Chondrocyte (in vitro differentiated cells): ENCODE measurements at regions not wholly inside any gene's neighbourhood (a gene's known extent, or its start where the extent isn't known, plus 50 kb on each side); places are given as distances from the start of the nearest gene placed in this dataset.
A peak's percentile ranks its signal among the peaks of the same experiment; 100 is the strongest.

Source experiments
- DNase-seq: peaks from one replicate; pipeline ENCODE4 v3.0.0; 2021; ENCODE audit warnings: mixed read lengths, low spot score
- H3K27ac Mint-ChIP-seq: one replicate; pipeline ENCODE4 v1.8.0; 2021; ENCODE audit warnings: mild to moderate bottlenecking, moderate library complexity, mixed read lengths; ENCODE audit not compliant: unreplicated experiment
- H3K27me3 Mint-ChIP-seq: 2 replicates; pipeline ENCODE4 v1.8.0; 2021; ENCODE audit warnings: low read depth, mixed read lengths
- H3K36me3 Mint-ChIP-seq: 2 replicates; pipeline ENCODE4 v1.8.0; 2021; ENCODE audit warnings: low read depth, mixed read lengths
- H3K4me1 Mint-ChIP-seq: 2 replicates; pipeline ENCODE4 v1.8.0; 2021; ENCODE audit warnings: low read depth, mild to moderate bottlenecking, mixed read lengths
- H3K4me3 Mint-ChIP-seq: one replicate; pipeline ENCODE4 v1.8.0; 2021; ENCODE audit warnings: mild to moderate bottlenecking, moderate library complexity, mixed read lengths; ENCODE audit not compliant: unreplicated experiment
- H3K9me3 Mint-ChIP-seq: 2 replicates; pipeline ENCODE4 v1.8.0; 2021; ENCODE audit warnings: low read depth, mixed read lengths
- TF ChIP-seq, protein P1 (sequence below): fragments of 200-600 bp; sonication (generic); IDR thresholded peaks from 2 replicates; pipeline ENCODE4 v1.5.0; 2021; ENCODE audit warnings: antibody characterized with exemption, mild to moderate bottlenecking, moderate library complexity

DNA sequence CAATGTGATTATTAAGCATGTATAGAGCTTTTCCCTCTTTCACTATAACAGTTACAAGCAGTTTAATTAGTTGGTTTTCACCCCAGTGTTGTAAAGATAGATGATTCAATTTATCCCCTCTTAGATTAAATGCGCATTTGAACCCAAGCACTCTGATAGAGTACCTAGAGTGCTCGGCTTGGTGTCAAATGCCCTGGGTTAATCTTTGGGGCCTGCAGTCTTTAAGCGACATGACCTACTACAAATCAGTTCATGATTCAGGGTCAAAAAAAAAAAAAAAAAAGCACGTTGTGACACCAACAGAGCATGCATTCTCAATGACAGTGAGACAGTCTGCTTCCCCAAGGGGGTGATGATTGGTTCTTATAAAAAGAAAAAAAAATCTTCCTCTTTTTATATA, 375.3 kb downstream of the BRINP1 start:
- TF ChIP-seq, protein P1, sequence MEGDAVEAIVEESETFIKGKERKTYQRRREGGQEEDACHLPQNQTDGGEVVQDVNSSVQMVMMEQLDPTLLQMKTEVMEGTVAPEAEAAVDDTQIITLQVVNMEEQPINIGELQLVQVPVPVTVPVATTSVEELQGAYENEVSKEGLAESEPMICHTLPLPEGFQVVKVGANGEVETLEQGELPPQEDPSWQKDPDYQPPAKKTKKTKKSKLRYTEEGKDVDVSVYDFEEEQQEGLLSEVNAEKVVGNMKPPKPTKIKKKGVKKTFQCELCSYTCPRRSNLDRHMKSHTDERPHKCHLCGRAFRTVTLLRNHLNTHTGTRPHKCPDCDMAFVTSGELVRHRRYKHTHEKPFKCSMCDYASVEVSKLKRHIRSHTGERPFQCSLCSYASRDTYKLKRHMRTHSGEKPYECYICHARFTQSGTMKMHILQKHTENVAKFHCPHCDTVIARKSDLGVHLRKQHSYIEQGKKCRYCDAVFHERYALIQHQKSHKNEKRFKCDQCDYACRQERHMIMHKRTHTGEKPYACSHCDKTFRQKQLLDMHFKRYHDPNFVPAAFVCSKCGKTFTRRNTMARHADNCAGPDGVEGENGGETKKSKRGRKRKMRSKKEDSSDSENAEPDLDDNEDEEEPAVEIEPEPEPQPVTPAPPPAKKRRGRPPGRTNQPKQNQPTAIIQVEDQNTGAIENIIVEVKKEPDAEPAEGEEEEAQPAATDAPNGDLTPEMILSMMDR = no peak
- no peaks in the 10 kb centered on the region for H3K9me3 Mint-ChIP-seq
- no peak overlapping the region for H3K27ac Mint-ChIP-seq
- no peaks in the 10 kb centered on the region for H3K4me1 Mint-ChIP-seq
- no peak for DNase-seq
- H3K4me3 Mint-ChIP-seq = no peak overlapping the region
- no peaks in the 10 kb centered on the region for H3K36me3 Mint-ChIP-seq
- peaks cover 16% of the 10 kb centered on the region for H3K27me3 Mint-ChIP-seq

DNA sequence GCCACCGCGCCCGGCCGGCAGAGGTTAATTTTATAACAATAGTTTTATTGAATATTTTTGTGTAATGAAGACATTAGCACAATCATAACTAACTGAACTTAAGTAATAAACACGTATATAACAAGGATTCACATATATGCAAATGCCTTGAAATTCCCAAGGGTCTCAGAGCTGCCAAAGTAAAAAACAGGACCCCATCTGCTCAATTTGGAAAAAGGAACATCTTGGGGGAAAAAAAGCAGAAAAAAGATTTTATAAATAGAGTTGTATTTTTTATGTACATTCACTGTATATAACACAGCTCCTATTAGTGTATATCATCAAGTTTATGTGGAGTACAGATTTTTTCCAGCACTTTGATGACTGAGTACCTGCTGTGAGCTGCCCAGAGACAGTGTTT, 366.7 kb downstream of the BRINP1 start:
- no peak overlapping the region for H3K4me3 Mint-ChIP-seq
- no peak for DNase-seq
- TF ChIP-seq, protein P1 = no peak
- peaks cover 30% of the 10 kb centered on the region for H3K4me1 Mint-ChIP-seq
- no peaks in the 10 kb centered on the region for H3K27me3 Mint-ChIP-seq
- no peaks in the 10 kb centered on the region for H3K36me3 Mint-ChIP-seq
- no peaks in the 10 kb centered on the region for H3K9me3 Mint-ChIP-seq
- no peak overlapping the region for H3K27ac Mint-ChIP-seq

DNA sequence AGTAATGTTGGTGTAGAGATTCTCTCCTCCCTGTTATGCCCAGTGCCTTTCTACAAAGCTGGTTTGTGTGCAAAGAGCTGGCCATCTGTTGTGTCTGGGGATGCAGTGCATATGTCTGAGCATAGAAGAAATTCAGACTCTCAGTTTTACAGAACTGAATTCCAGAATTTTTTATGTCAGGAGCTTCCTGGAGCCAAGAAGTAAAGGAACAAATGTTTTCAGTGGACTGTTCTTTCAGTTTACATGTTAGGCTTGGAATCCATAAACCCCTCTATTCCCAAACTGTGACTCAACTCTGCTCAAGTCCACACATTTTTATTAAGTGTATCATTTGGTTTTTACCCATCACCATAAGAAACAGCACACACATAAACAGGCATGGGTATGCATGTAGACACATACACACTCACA, 366.0 kb downstream of the BRINP1 start:
- TF ChIP-seq, protein P1 = no peak
- peak overlapping the region; percentile 67 for H3K27ac Mint-ChIP-seq
- H3K4me1 Mint-ChIP-seq = peaks cover 30% of the 10 kb centered on the region
- H3K4me3 Mint-ChIP-seq = no peak overlapping the region
- H3K36me3 Mint-ChIP-seq = no peaks in the 10 kb centered on the region
- DNase-seq = no peak
- no peaks in the 10 kb centered on the region for H3K9me3 Mint-ChIP-seq
- no peaks in the 10 kb centered on the region for H3K27me3 Mint-ChIP-seq

DNA sequence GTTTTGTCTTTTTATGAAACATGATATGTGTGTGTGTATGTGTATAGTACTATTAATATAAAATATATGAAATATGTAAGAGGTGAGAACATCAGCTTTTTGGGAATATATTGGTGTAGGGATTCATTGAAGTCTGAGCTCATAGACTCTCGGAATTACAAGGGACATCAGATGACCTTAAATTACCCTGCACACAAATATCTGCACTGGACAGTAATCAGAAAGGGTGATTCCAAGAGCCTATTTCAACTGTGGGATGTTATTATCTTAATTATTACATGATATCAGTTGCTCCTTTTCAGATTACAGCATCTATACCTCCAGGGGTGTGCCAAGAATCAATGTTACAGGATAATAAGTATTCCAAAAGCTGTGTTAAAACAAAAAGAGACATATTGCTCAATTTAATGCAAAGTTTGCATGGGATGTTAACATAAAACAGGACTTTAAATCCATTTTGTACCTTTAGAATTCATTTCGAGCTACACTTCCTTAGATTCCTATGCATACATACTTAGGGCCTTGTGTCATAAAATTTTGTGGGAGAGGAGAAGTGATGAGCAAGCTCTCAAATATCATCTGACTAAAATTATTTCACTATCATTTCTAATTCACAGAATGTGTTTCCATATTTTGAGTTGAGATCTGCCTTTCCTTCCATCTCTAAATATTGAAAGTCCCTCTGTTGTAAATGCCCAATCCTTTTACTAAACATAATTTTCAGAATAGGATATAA, 365.2 kb downstream of the BRINP1 start:
- H3K27ac Mint-ChIP-seq = peak overlapping the region; percentile 90
- H3K4me1 Mint-ChIP-seq = peaks cover 30% of the 10 kb centered on the region
- H3K4me3 Mint-ChIP-seq = no peak overlapping the region
- TF ChIP-seq, protein P1 = no peak
- DNase-seq = no peak
- no peaks in the 10 kb centered on the region for H3K27me3 Mint-ChIP-seq
- H3K9me3 Mint-ChIP-seq = no peaks in the 10 kb centered on the region
- no peaks in the 10 kb centered on the region for H3K36me3 Mint-ChIP-seq

DNA sequence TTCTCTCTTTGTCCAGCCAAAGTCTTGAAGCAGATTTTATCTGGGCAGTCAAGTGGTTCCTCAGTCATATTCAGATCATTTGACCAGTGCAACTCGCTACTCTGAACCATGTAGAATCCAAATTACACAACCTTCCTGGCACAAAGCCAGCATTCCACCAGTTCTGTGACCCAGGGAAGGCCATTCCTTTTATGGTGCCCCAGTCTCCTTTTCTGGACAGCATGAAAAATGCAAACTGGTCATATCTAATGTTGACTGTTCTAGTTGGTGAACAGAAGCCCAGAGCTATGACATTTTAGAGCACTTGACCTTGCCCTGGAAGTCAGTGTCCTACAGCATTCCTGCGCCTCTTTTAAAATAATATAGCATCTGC, 364.6 kb downstream of the BRINP1 start:
- Mint-ChIP-seq H3K4me1 (peaks cover 33% of the 10 kb centered on the region), H3K4me3 (no peak overlapping the region)

More for the DNA sequence above, 364.6 kb downstream of the BRINP1 start:
- Mint-ChIP-seq H3K9me3 (no peaks in the 10 kb centered on the region), H3K36me3 (no peaks in the 10 kb centered on the region), H3K27ac (peak overlapping the region; percentile 90), H3K27me3 (no peaks in the 10 kb centered on the region)
- TF ChIP-seq, protein P1 = no peak
- DNase-seq = no peak
